Testis (tissue), 2 donors: ENCODE measurements at regions not wholly inside any gene's neighbourhood (a gene's known extent, or its start where the extent isn't known, plus 50 kb on each side); places are given as distances from the start of the nearest gene placed in this dataset.

ENCODE experiments used
- DNase-seq: peaks from one replicate; pipeline ENCODE4 v3.0.0-alpha.2; 2019
- H3K27ac ChIP-seq, 2 donors: fragments of 200-600 bp; sonication (generic); one replicate each; pipeline ENCODE4 v1.5.1; 2019
- H3K27me3 ChIP-seq: fragments of 200-600 bp; sonication (generic); one replicate; pipeline ENCODE4 v1.5.1; 2019
- H3K36me3 ChIP-seq: fragments of 200-600 bp; sonication (generic); one replicate; pipeline ENCODE4 v1.5.1; 2017; ENCODE audit warnings: low read depth; ENCODE audit errors: missing control alignments
- H3K4me1 ChIP-seq: fragments of 200-600 bp; sonication (generic); one replicate; pipeline ENCODE4 v1.5.1; 2019
- H3K4me3 ChIP-seq, 2 donors: fragments of 200-600 bp; sonication (generic); one replicate each; pipeline ENCODE4 v1.5.1; 2017 to 2019
- H3K9me3 ChIP-seq: fragments of 200-600 bp; sonication (generic); one replicate; pipeline ENCODE4 v1.5.1; 2017
- POLR2A ChIP-seq: fragments of 450-650 bp; IDR thresholded peaks from one replicate; pipeline ENCODE4 v1.6.1; 2017; ENCODE audit warnings: antibody characterized with exemption, mild to moderate bottlenecking, moderate library complexity
- WGBS, 2 donors: methylation state at CpG; one replicate each; pipeline ENCODE4 v1.1.5; 2018; 5-methylcytosine and 5-hydroxymethylcytosine counted together
- intact Hi-C: fragments of 100-400 bp; cut with DNase I; formaldehyde crosslinking; loops from one replicate; pipeline ENCODE4 v1.15.1; 2023; ENCODE audit warnings: low total_unique reads
- TF ChIP-seq, protein P1 (sequence below), 3 experiments: fragments of 450-650 bp in 2 of 3; fragments of 200-600 bp in 1 of 3; sonication (generic) in 1 of 3; IDR thresholded peaks; one replicate each; pipeline ENCODE4 v1.5.1; 2016 to 2019; ENCODE audit warnings: antibody characterized with exemption in 3 of 3, mild to moderate bottlenecking in 2 of 3, moderate library complexity in 1 of 3

DNA sequence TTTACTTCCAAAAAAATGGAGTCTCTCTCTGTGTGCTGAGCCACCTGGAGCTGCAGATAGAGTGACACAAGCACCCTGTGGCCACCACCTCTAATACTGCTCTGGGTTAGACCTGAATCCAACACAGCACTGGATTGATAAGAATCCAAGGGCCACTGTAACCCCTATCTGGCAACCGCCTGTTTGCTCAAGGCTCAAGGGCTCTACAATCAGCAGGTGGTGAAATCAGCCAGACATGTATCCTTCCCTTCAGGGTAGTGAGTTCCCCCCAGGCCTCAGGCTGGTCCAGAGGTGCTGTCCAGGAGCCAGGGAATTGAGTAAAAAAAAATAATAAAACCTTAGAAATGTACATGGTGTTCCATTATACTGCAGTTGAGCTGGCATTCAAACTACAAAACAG lies 509.0 kb downstream of the KIF4B start:
- Histone ChIP-seq H3K27ac (peak overlapping the region in 1 of 2 donors; percentile 53), H3K36me3 (no peaks in the 10 kb centered on the region), H3K27me3 (no peaks in the 10 kb centered on the region), H3K4me1 (no peaks in the 10 kb centered on the region), H3K4me3 (no peak overlapping the region), H3K9me3 (no peaks in the 10 kb centered on the region)
- intact Hi-C loops = no loop called here
- TF ChIP-seq POLR2A = no peak
- TF ChIP-seq, protein P1, sequence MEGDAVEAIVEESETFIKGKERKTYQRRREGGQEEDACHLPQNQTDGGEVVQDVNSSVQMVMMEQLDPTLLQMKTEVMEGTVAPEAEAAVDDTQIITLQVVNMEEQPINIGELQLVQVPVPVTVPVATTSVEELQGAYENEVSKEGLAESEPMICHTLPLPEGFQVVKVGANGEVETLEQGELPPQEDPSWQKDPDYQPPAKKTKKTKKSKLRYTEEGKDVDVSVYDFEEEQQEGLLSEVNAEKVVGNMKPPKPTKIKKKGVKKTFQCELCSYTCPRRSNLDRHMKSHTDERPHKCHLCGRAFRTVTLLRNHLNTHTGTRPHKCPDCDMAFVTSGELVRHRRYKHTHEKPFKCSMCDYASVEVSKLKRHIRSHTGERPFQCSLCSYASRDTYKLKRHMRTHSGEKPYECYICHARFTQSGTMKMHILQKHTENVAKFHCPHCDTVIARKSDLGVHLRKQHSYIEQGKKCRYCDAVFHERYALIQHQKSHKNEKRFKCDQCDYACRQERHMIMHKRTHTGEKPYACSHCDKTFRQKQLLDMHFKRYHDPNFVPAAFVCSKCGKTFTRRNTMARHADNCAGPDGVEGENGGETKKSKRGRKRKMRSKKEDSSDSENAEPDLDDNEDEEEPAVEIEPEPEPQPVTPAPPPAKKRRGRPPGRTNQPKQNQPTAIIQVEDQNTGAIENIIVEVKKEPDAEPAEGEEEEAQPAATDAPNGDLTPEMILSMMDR (IDR thresholded peaks at IDR 0.05) = no peak
- no peak for DNase-seq
- 67 to 69% methylated on average over 1 of the region's 1 CpG for WGBS, 2 donors

DNA sequence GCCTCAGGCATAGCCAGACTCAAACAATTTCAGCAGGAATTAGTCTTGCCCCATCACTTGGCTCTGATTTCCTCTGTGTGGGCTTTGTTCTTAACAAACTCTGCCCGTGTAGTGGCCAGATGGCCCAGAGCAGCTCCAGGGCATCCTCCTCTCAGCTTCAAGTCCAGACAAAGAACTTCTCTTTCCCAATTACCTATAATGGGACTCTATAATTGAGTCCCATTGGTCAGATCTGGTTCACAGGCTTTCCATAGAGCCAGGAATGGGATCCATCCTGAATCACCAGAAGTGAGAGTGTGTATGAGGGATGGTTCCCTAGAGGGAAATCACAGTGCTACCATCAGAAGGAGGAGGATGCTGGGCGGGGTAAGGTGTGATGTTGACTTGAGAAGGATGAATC lies 515.8 kb downstream of the KIF4B start:
- Histone ChIP-seq H3K4me1 (no peaks in the 10 kb centered on the region), H3K4me3 (no peak overlapping the region), H3K9me3 (no peaks in the 10 kb centered on the region), H3K36me3 (no peaks in the 10 kb centered on the region), H3K27me3 (no peaks in the 10 kb centered on the region), H3K27ac (no peak overlapping the region)
- DNase-seq = no peak
- no peak for TF ChIP-seq POLR2A
- TF ChIP-seq, protein P1 (IDR thresholded peaks at IDR 0.05) = no peak
- 72 to 83% methylated on average over 2 of the region's 2 CpGs for WGBS, 2 donors
- intact Hi-C loops = no loop called here

DNA sequence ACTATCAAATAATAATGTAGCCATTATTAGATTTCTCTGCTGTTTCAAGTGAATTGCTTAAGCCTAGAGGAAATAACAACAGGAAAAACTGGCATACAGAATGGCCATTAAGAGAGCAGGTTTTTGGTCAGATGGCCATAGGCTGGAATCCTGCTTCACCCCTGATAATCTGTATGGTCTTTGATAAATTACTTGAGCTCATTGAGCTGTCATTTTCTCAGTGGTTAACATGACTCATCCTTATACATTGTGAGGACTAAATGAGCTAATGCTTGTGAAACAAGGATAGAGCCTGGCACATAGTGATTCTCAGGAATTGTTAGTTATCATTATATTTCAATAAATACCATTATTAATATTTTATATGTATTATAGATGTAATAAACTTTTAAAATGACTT lies 516.5 kb downstream of the KIF4B start:
- Histone ChIP-seq H3K27me3 (no peaks in the 10 kb centered on the region), H3K4me3 (no peak overlapping the region), H3K9me3 (no peaks in the 10 kb centered on the region), H3K4me1 (no peaks in the 10 kb centered on the region), H3K36me3 (no peaks in the 10 kb centered on the region), H3K27ac (no peak overlapping the region)
- TF ChIP-seq POLR2A = no peak
- TF ChIP-seq, protein P1 (IDR thresholded peaks at IDR 0.05) = no peak
- intact Hi-C loops = no loop called here
- no peak for DNase-seq

DNA sequence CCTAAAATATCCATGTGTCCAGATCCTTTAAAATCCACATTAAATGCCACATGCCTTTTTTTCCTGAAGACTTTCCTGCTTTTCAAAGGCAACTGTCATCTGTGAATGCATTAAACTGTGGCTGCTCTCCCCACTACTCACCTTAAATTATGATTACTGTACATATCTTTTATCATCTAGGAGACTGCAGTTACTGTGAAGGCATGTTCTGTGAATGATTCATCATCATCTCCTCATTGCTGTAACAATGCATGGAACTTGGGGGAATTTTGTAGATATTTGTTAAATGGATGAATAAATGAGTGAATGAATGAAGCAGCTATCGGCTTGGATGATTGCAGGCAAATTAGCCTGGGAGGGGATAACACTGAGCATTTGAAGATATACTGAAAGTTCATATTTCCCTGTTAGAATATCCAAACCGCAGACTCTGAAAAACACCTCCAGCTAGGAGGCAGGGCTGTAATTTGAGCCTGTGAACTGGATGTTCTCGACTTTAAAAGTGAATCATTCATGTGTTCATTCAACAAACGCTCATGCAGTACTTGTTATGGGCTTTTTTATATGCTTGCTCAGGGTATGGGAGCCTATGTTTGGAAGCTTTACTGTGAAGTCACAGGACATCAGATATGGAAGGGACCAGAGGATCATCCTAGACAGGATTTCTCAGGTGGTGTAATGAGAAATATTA lies 519.2 kb downstream of the KIF4B start:
- intact Hi-C loops = no loop called here
- Histone ChIP-seq H3K36me3 (no peaks in the 10 kb centered on the region), H3K27ac (no peak overlapping the region), H3K4me1 (no peaks in the 10 kb centered on the region), H3K9me3 (no peaks in the 10 kb centered on the region), H3K4me3 (no peak overlapping the region), H3K27me3 (no peaks in the 10 kb centered on the region)
- TF ChIP-seq POLR2A = no peak
- TF ChIP-seq, protein P1 (IDR thresholded peaks at IDR 0.05) = no peak
- no peak for DNase-seq
- 75 to 76% methylated on average over 4 of the region's 4 CpGs for WGBS, 2 donors

DNA sequence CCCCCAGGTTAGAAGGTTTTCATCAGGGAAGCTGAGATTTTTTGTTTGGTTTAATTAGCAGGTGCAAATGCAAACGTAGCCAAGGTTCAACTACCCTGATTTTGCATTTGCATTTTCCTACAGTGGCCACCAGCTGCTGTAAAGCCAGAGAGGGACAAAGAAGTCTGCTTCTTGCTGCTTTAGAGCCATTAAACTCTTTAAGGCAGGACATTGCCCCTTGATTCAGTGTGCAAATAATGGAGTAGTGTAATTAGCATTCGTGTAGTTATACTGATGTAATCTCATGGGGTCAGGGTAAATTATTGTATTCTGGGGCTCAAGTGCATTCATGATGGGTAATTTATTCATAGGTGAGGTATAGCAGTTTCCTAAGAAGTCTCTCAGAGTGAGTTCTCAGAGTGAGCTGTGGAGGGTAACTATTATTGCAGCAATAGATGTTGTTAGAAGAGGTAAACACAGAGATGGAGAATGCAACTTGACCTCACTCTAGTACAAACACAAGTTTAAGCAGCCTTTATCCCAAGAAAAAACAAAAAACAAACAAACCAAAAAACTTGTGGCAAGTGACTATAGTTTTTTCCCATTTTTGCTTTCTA lies 526.5 kb downstream of the KIF4B start:
- WGBS, 2 donors = 34 to 46% methylated on average over 2 of the region's 2 CpGs
- H3K4me3 ChIP-seq = no peak overlapping the region
- TF ChIP-seq, protein P1 (IDR thresholded peaks at IDR 0.05) = no peak
- no peak for TF ChIP-seq POLR2A
- no peaks in the 10 kb centered on the region for H3K36me3 ChIP-seq
- no peaks in the 10 kb centered on the region for H3K4me1 ChIP-seq
- intact Hi-C loops = no loop called here
- no peak for DNase-seq
- H3K27me3 ChIP-seq = no peaks in the 10 kb centered on the region
- no peak overlapping the region for H3K27ac ChIP-seq
- H3K9me3 ChIP-seq = no peaks in the 10 kb centered on the region
